ENCODE measurements at regions not wholly inside any gene's neighbourhood (a gene's known extent, or its start where the extent isn't known, plus 50 kb on each side); places are given as distances from the start of the nearest gene placed in this dataset.
"Not testable (repeated sequence)": the region's sequence is repeated elsewhere in the genome, so short reads cannot be mapped to it uniquely, and the experiment has no call there.

DNA sequence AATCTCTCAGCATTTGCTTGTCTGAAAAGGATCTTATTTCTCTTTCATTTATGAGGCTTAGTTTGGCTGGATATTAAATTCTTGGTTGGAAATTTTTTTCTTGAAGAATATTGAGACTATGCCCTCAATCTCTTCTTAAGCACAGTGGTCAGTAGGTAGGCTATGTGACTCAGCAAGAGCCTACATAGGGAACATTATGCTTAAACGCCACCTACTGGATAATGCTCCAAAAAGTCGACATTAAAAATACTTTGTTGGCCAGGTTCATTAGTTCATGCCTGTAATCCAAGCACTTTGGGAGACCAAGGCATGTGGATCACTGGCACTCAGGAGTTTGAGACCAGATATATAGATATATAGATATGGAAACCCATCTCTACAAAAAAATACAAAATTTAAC is 678.0 kb upstream of the USP24 start:
- Mint-ChIP-seq H3K4me3 (no peak overlapping the region), H3K27me3 (no peaks in the 10 kb centered on the region), H3K9me3 (no peaks in the 10 kb centered on the region), H3K4me1 (no peaks in the 10 kb centered on the region), H3K36me3 (ENCODE audit: low read depth) (no peaks in the 10 kb centered on the region), H3K27ac (no peak overlapping the region)
- ChIA-PET CTCF (no interaction called here), POLR2A (no interaction called here)
- no peak for DNase-seq

DNA sequence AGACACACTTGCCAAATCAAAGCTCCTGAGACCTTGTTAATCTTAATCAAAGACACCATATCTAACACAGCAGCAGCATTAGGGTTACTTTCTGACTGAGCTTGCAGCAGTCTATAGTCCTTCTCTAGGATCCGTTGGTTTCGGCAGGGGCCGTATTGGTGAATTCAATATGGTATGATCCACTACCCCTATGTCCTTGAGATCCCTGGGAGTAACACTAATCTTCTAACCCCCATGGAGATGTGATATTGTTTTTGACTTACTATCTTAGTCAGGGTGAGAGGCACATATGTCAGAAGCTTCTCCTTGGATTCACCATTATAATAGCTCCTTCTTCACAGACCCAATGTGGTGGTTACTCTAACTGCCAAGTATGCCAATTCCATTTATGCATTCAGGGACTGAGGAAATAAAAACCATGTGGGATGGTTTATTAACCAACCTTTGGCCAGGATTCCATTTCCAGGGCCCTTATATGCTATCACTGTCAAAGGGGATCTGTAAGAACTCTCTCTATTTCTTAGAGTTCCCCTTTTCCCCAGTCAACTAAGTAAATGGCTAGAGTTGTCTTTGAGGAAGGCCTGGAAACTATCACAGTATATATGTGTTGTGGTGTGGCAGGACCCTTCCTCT is 673.6 kb upstream of the USP24 start:
- H3K4me3 Mint-ChIP-seq, result no peak overlapping the region
- H3K4me1 Mint-ChIP-seq, result no peaks in the 10 kb centered on the region
- no peaks in the 10 kb centered on the region for H3K36me3 Mint-ChIP-seq (ENCODE audit: low read depth)
- H3K27ac Mint-ChIP-seq, result no peak overlapping the region
- POLR2A ChIA-PET, result no interaction called here
- no peaks in the 10 kb centered on the region for H3K9me3 Mint-ChIP-seq
- no peak for DNase-seq
- CTCF ChIA-PET, result no interaction called here
- no peaks in the 10 kb centered on the region for H3K27me3 Mint-ChIP-seq

GRCh38 chr1:55886856-55887712 is 671.9 kb upstream of the USP24 start:
- Mint-ChIP-seq H3K27ac (no peak overlapping the region), H3K9me3 (no peaks in the 10 kb centered on the region), H3K27me3 (no peaks in the 10 kb centered on the region), H3K36me3 (ENCODE audit: low read depth) (no peaks in the 10 kb centered on the region), H3K4me3 (no peak overlapping the region), H3K4me1 (no peaks in the 10 kb centered on the region)
- DNase-seq, result no peak
- ChIA-PET POLR2A (no interaction called here), CTCF (no interaction called here)

DNA sequence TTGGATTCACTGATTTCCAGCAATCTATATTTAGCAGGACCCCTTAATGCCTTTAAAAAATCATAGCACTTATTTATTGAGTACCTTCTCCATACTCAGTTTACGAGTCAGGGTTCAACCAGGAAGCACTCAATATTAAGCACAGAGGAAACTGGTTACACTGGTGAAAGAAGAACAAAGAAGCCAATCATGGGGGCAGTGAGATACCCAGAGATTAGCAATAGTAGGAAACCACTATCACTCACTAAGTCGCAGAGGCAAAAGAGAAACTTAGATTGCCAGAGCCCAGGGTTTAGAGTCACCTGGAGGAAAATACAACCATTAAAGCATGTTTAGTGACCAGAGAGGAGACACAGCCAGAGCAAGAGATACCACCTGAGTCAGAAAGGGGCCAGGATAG is 670.5 kb upstream of the USP24 start:
- DNase-seq, result no peak
- Mint-ChIP-seq H3K36me3 (ENCODE audit: low read depth) (no peaks in the 10 kb centered on the region), H3K9me3 (no peaks in the 10 kb centered on the region), H3K27me3 (no peaks in the 10 kb centered on the region), H3K4me1 (no peaks in the 10 kb centered on the region), H3K4me3 (no peak overlapping the region), H3K27ac (no peak overlapping the region)
- POLR2A ChIA-PET, result no interaction called here
- CTCF ChIA-PET, result no interaction called here

GRCh38 chr1:55882931-55883330 is 667.8 kb upstream of the USP24 start:
- Mint-ChIP-seq H3K9me3 (no peaks in the 10 kb centered on the region), H3K4me3 (no peak overlapping the region), H3K27me3 (no peaks in the 10 kb centered on the region), H3K4me1 (no peaks in the 10 kb centered on the region), H3K27ac (no peak overlapping the region), H3K36me3 (ENCODE audit: low read depth) (no peaks in the 10 kb centered on the region)
- ChIA-PET CTCF (no interaction called here), POLR2A (no interaction called here)
- DNase-seq, result no peak

- H3K27ac Mint-ChIP-seq, result no peak overlapping the region
- H3K4me1 Mint-ChIP-seq, result no peaks in the 10 kb centered on the region
- no peak for DNase-seq
- ChIA-PET CTCF (no interaction called here), POLR2A (no interaction called here)
- no peaks in the 10 kb centered on the region for H3K9me3 Mint-ChIP-seq
- H3K27me3 Mint-ChIP-seq, result no peaks in the 10 kb centered on the region
- H3K4me3 Mint-ChIP-seq, result no peak overlapping the region
- H3K36me3 Mint-ChIP-seq (ENCODE audit: low read depth), result no peaks in the 10 kb centered on the region
These were observed 664.2 kb upstream of the USP24 start for GRCh38 chr1:55879346-55879745.

- H3K4me1 Mint-ChIP-seq, result no peaks in the 10 kb centered on the region
- POLR2A ChIA-PET, result no interaction called here
- H3K27me3 Mint-ChIP-seq, result no peaks in the 10 kb centered on the region
- no peaks in the 10 kb centered on the region for H3K36me3 Mint-ChIP-seq (ENCODE audit: low read depth)
- DNase-seq, result no peak
- no peak overlapping the region for H3K4me3 Mint-ChIP-seq
- CTCF ChIA-PET, result no interaction called here
- H3K27ac Mint-ChIP-seq, result no peak overlapping the region
- no peaks in the 10 kb centered on the region for H3K9me3 Mint-ChIP-seq
These were observed 662.5 kb upstream of the USP24 start for GRCh38 chr1:55877437-55878232.

DNA sequence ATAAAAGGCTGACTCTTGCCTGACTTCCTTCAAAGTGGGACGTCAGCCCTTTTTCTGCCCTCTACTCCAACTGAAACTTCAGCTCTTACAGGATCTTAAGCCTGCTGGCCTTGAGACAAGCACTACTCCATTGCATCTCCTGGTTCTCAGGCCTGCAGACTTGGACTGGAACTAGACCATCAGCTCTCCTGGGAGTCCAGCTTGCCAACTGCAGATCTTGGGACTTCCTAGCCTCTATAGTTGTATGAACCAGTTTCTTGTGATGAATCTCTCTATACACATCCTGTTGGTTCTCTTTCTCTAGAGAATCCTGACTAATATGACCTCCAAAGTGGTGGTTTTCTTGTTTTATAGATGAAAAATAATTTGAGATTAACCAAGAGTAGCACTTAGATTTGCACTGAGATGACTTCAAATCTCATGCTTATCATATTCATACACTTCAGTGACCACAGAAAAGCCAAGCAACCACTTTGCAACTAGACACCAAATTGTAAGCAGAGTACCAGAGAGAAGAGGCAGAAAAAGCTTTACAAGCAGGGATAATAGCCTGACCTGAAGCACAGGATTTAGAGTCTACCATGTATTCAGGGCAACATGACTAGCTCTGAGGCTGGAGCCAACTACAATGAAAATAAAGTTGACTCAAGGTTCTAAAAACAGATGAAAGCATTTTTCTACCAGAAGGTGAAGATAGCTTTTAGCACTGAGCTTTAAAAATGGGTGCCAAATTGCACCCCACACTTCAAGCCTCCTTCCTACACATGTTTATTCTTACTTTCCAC is 661.3 kb upstream of the USP24 start:
- POLR2A ChIA-PET, result no interaction called here
- Mint-ChIP-seq H3K27ac (no peak overlapping the region), H3K27me3 (peaks cover 2% of the 10 kb centered on the region), H3K4me3 (no peak overlapping the region), H3K9me3 (no peaks in the 10 kb centered on the region), H3K36me3 (ENCODE audit: low read depth) (no peaks in the 10 kb centered on the region), H3K4me1 (no peaks in the 10 kb centered on the region)
- no peak for DNase-seq
- CTCF ChIA-PET, result no interaction called here

GRCh38 chr1:55870106-55870505 is 654.9 kb upstream of the USP24 start:
- Mint-ChIP-seq H3K36me3 (ENCODE audit: low read depth) (no peaks in the 10 kb centered on the region), H3K9me3 (no peaks in the 10 kb centered on the region), H3K4me1 (no peaks in the 10 kb centered on the region), H3K27ac (no peak overlapping the region), H3K27me3 (peaks cover 2% of the 10 kb centered on the region), H3K4me3 (no peak overlapping the region)
- POLR2A ChIA-PET, result no interaction called here
- DNase-seq, result no peak
- CTCF ChIA-PET, result no interaction called here

DNA sequence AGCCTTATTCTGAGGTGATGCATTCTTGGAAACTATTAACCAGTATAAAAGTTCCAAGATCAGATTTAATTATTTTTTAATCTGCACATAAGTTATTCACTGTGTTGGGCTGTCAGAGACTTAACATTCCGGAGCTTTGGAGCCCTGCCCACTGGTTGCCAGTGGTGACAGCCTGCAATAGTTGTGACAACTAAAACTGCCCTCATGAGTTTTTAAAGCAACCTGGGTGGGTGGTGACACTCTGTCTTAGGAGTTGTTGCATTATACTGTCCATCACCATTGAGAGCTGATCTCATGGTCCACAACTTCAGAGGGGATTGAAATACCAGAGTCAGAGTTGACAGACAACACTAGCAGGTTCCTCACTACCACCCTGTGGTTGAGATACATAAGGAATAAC is 653.9 kb upstream of the USP24 start:
- H3K4me1 Mint-ChIP-seq, result no peaks in the 10 kb centered on the region
- CTCF ChIA-PET, result no interaction called here

GRCh38 chr1:55868026-55868425 is 652.9 kb upstream of the USP24 start:
- Mint-ChIP-seq H3K36me3 (ENCODE audit: low read depth) (no peaks in the 10 kb centered on the region), H3K4me3 (no peak overlapping the region), H3K27me3 (peaks cover 4% of the 10 kb centered on the region), H3K4me1 (no peaks in the 10 kb centered on the region), H3K9me3 (no peaks in the 10 kb centered on the region), H3K27ac (no peak overlapping the region)
- ChIA-PET POLR2A (no interaction called here), CTCF (no interaction called here)
- DNase-seq, result no peak

More for the DNA sequence above, 653.9 kb upstream of the USP24 start:
- peaks cover 2% of the 10 kb centered on the region for H3K27me3 Mint-ChIP-seq
- POLR2A ChIA-PET, result no interaction called here
- H3K36me3 Mint-ChIP-seq (ENCODE audit: low read depth), result no peaks in the 10 kb centered on the region
- no peak for DNase-seq
- no peak overlapping the region for H3K4me3 Mint-ChIP-seq
- H3K9me3 Mint-ChIP-seq, result no peaks in the 10 kb centered on the region
- H3K27ac Mint-ChIP-seq, result no peak overlapping the region

GRCh38 chr1:55867304-55867843 is 652.2 kb upstream of the USP24 start:
- Mint-ChIP-seq H3K4me3 (no peak overlapping the region), H3K9me3 (no peaks in the 10 kb centered on the region), H3K4me1 (no peaks in the 10 kb centered on the region), H3K36me3 (ENCODE audit: low read depth) (no peaks in the 10 kb centered on the region), H3K27me3 (peaks cover 2% of the 10 kb centered on the region), H3K27ac (no peak overlapping the region)
- DNase-seq, result no peak
- ChIA-PET POLR2A (no interaction called here), CTCF (no interaction called here)

DNA sequence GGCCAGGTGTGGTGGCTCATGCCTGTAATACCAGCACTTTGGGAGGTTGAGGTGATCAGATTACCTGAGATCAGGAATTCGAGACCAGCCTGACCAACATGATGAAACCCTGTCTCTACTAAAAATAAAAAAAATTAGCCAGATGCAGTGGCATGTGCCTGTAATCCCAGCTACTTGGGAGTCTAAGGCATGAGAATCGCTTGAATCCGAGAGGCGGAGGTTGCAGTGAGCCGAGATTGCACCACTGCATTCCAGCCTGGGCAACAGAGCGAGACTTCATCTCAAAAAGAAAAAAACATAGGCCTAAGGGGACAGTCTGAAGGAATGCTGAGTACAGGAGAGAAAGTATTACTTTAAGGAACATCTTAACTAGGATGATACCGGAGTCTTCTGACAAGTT is 650.6 kb upstream of the USP24 start:
- H3K4me1 Mint-ChIP-seq; H3K36me3 Mint-ChIP-seq (ENCODE audit: low read depth); POLR2A ChIA-PET; H3K4me3 Mint-ChIP-seq; H3K9me3 Mint-ChIP-seq; H3K27ac Mint-ChIP-seq; DNase-seq; H3K27me3 Mint-ChIP-seq: not testable (repeated sequence)
- CTCF ChIA-PET, result interaction anchor here (1.2 kb wide), 1 partner anchor 14 kb away, joined by 3 read pairs; no protein-coding TSS in a partner anchor

Data from activated CD4-positive, alpha-beta T cell treated with anti-CD3 and anti-CD28 coated beads, Interleukin-2, amount 10 ng/mL, durations not matched to agents 7 days and 5 days (primary cell).